ENCODE measurements at regions not wholly inside any gene's neighbourhood (a gene's known extent, or its start where the extent isn't known, plus 50 kb on each side); places are given as distances from the start of the nearest gene placed in this dataset.

- H3K27me3 ChIP-seq (ENCODE audit: control insufficient read depth, insufficient read depth, low read length) = no peaks in the 10 kb centered on the region
- H3K9ac ChIP-seq = no peak overlapping the region
- H3K4me2 ChIP-seq (ENCODE audit: low read length) = no peak overlapping the region
- TF ChIP-seq, protein P1, sequence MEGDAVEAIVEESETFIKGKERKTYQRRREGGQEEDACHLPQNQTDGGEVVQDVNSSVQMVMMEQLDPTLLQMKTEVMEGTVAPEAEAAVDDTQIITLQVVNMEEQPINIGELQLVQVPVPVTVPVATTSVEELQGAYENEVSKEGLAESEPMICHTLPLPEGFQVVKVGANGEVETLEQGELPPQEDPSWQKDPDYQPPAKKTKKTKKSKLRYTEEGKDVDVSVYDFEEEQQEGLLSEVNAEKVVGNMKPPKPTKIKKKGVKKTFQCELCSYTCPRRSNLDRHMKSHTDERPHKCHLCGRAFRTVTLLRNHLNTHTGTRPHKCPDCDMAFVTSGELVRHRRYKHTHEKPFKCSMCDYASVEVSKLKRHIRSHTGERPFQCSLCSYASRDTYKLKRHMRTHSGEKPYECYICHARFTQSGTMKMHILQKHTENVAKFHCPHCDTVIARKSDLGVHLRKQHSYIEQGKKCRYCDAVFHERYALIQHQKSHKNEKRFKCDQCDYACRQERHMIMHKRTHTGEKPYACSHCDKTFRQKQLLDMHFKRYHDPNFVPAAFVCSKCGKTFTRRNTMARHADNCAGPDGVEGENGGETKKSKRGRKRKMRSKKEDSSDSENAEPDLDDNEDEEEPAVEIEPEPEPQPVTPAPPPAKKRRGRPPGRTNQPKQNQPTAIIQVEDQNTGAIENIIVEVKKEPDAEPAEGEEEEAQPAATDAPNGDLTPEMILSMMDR (IDR thresholded peaks at IDR 0.05) = no peak
- no peak overlapping the region for H2AFZ ChIP-seq
- H3K27ac ChIP-seq = no peak overlapping the region
- no peaks in the 10 kb centered on the region for H3K79me2 ChIP-seq
- H3K4me1 ChIP-seq = no peaks in the 10 kb centered on the region
- H3K4me3 ChIP-seq (ENCODE audit: low read depth, low read length) = no peak overlapping the region
- H3K36me3 ChIP-seq (ENCODE audit: control insufficient read depth, insufficient read depth, low read length) = no peaks in the 10 kb centered on the region
- no peaks in the 10 kb centered on the region for H3K9me3 ChIP-seq (ENCODE audit: control insufficient read depth, low read length)
These were observed 930.8 kb downstream of the SLITRK5 start for GRCh38 chr13:88601949-88602348.

DNA sequence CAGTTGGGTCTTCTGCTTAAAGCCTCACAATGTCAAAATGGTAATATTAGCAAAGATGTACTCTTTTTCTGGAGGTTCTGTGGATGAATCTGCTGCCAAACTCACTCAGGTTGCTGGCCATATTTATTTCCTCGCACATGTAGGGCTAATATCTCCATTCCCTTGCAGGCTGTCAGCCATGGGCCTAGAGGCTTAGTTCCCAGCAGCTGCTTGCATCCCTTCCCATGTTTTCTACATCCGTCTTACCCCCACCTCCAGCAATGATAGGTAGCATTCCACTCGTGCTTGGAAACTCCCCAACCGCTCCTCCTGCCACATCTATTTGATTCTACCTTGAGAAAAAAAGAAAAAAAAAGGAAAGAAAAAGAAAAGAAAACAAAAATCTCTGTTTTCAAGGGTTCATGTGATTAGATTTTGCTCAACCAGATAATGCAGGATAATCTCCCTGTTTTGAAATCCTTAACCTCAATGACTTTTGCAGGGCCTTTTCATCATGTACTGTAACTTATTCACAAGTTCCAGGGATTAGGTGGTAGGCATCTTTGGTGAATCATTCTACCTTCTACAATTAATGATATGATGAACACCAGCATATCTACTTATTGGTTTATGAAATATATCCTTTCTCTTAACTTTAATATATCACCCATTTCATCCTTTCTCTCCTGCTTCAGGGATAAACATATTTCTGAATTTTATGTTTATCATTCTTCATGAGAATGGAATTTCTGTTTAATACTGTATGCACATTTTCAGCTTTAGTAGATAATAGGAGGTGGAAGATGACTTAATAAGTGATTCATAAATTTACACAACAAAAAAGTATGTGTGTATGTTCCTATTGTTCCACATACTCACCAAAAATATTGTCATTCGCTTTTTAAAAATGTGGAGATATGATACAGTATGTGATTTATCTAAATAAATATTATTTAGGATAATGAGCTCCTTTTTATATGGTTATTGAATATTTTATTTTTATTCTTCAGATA is 931.9 kb downstream of the SLITRK5 start:
- no peak overlapping the region for H3K27ac ChIP-seq
- H3K36me3 ChIP-seq (ENCODE audit: control insufficient read depth, insufficient read depth, low read length) = no peaks in the 10 kb centered on the region
- H3K27me3 ChIP-seq (ENCODE audit: control insufficient read depth, insufficient read depth, low read length) = no peaks in the 10 kb centered on the region
- H3K9me3 ChIP-seq (ENCODE audit: control insufficient read depth, low read length) = no peaks in the 10 kb centered on the region
- no peaks in the 10 kb centered on the region for H3K4me1 ChIP-seq
- H3K79me2 ChIP-seq = no peaks in the 10 kb centered on the region
- H3K9ac ChIP-seq = no peak overlapping the region
- H3K4me3 ChIP-seq (ENCODE audit: low read depth, low read length) = no peak overlapping the region
- no peak overlapping the region for H2AFZ ChIP-seq
- TF ChIP-seq, protein P1 (IDR thresholded peaks at IDR 0.05) = no peak
- H3K4me2 ChIP-seq (ENCODE audit: low read length) = no peak overlapping the region

DNA sequence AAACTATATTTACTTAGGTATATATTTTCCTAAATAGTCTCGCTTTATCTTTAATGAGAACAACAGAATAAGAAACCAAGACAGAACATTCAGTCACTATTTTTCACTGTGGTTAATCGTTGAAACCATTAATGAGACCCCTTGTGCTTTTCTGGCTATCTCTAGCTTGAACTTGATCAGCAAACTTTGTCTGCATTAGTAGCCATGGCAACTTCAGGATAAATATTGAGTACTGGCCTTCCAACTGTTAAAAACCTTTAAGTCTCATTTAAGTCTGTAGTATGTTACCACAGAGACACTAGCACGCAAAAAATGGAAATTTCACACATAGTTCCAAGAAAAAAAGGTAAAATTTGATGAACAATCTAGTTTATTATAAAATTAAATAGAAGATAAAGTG is 946.0 kb downstream of the SLITRK5 start:
- TF ChIP-seq, protein P1 (IDR thresholded peaks at IDR 0.05) = no peak
- no peak overlapping the region for H2AFZ ChIP-seq
- H3K36me3 ChIP-seq (ENCODE audit: control insufficient read depth, insufficient read depth, low read length) = no peaks in the 10 kb centered on the region
- no peaks in the 10 kb centered on the region for H3K27me3 ChIP-seq (ENCODE audit: control insufficient read depth, insufficient read depth, low read length)
- H3K27ac ChIP-seq = no peak overlapping the region
- no peaks in the 10 kb centered on the region for H3K9me3 ChIP-seq (ENCODE audit: control insufficient read depth, low read length)
- no peak overlapping the region for H3K4me2 ChIP-seq (ENCODE audit: low read length)
- no peaks in the 10 kb centered on the region for H3K79me2 ChIP-seq
- no peaks in the 10 kb centered on the region for H3K4me1 ChIP-seq
- H3K4me3 ChIP-seq (ENCODE audit: low read depth, low read length) = no peak overlapping the region
- no peak overlapping the region for H3K9ac ChIP-seq

GRCh38 chr13:88622362-88622973 is 951.3 kb downstream of the SLITRK5 start:
- Histone ChIP-seq H3K27ac (no peak overlapping the region), H3K36me3 (ENCODE audit: control insufficient read depth, insufficient read depth, low read length) (no peaks in the 10 kb centered on the region), H3K27me3 (ENCODE audit: control insufficient read depth, insufficient read depth, low read length) (no peaks in the 10 kb centered on the region), H3K4me1 (no peaks in the 10 kb centered on the region), H3K9ac (no peak overlapping the region), H2AFZ (no peak overlapping the region), H3K9me3 (ENCODE audit: control insufficient read depth, low read length) (no peaks in the 10 kb centered on the region), H3K4me2 (ENCODE audit: low read length) (no peak overlapping the region), H3K79me2 (no peaks in the 10 kb centered on the region), H3K4me3 (ENCODE audit: low read depth, low read length) (no peak overlapping the region)
- TF ChIP-seq, protein P1 (IDR thresholded peaks at IDR 0.05) = no peak

Data from parathyroid adenoma (tissue), 2 donors.